ENCODE measurements at regions not wholly inside any gene's neighbourhood (a gene's known extent, or its start where the extent isn't known, plus 50 kb on each side); places are given as distances from the start of the nearest gene placed in this dataset.

DNA sequence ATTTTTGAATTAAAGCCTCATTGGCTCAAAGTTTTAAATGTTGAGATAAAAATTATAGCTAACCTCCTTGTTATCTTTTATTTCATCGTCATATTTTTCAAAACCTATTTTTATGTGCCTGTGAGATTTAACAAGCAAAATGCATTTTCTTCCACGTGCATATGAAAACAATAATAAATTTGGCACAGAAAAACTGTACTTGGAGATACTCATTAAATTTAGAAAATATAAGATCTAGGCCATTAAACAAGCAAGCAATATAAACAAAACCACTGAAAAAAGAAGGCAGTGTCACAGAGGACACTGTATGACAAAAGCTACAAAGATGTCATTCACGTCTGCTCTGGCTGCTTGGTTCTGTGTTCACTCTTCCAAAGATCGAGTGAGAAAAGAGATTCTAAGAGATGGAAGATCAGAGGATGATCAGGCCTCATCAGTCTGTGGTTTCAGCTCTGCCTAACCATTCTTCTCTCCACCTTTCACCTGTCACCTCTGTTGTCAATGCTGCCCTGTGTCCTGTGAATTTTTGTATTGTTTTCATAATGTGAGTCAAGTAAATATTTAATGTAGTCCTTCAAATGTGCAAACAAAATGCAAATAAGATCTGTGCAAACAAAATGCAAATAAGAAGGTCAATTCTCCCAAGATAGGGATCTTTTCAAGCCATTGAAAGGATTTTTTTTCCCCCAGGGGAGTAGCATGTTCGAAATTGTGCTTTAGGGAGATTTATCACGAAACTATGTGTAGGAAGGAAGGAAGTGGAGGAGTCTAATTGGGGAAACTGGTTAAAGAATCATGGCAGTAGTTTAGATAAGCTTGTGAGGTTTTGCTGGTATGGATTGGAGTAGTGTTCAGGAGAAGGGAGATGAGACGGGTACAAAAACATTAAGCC is 138.7 kb upstream of the RBMS1 start:
- Mint-ChIP-seq H3K9me3 (peaks cover 4% of the 10 kb centered on the region; the same call in 1 of the 3 replicates), H3K27ac (no peak overlapping the region), H3K4me3 (no peak overlapping the region), H3K27me3 (ENCODE audit: insufficient read depth, low read depth, poor library complexity) (no peaks in the 10 kb centered on the region), H3K4me1 (peaks cover 16% of the 10 kb centered on the region; the same call in 2 of the 3 replicates), H3K36me3 (ENCODE audit: low read depth) (no peaks in the 10 kb centered on the region; the same call in 2 of the 3 replicates)
- no peaks in the 10 kb centered on the region for H3F3A ChIP-seq (replicated peaks; ENCODE audit: low read depth)
- H3K9me2 ChIP-seq (ENCODE audit: insufficient read depth) = peaks cover 8% of the 10 kb centered on the region; the same call in 1 of the 2 replicates
- ATAC-seq (no peak), DNase-seq (ENCODE audit: low spot score) (no peak)
- TF ChIP-seq EZH2phosphoT487 (IDR thresholded peaks at IDR 0.05; ENCODE audit: unreplicated experiment) = no peak
- no peak for TF ChIP-seq STAT1 (IDR thresholded peaks at IDR 0.05; ENCODE audit: unreplicated experiment)
- no peak for TF ChIP-seq ETS1 (IDR thresholded peaks at IDR 0.05)
- no peak for TF ChIP-seq ZNF462 (CRISPR knock-in tag; IDR thresholded peaks at IDR 0.05)
- no peak for TF ChIP-seq ZNF331 (CRISPR knock-in tag; IDR thresholded peaks at IDR 0.05; ENCODE audit: low read depth)
- TF ChIP-seq CTCF (conservative IDR thresholded peaks at IDR 0.05; ENCODE audit: low read depth in 2 of 2) = no peak
- no peak for TF ChIP-seq ZNF114 (CRISPR knock-in tag; IDR thresholded peaks at IDR 0.05)
- no peak overlapping the region for H3K27ac ChIP-seq (ENCODE audit: low read depth)
- no peak overlapping the region for H3K4me2 ChIP-seq
- H3K4me1 ChIP-seq (ENCODE audit: insufficient read depth) = peaks cover 19% of the 10 kb centered on the region
- H3K27me3 ChIP-seq (ENCODE audit: insufficient read depth) = no peaks in the 10 kb centered on the region
- H3K79me2 ChIP-seq (replicated peaks; ENCODE audit: insufficient read depth) = no peaks in the 10 kb centered on the region
- 0 out of 2 replicates have a peak overlapping the region, but pooled peaks have one; percentile 10 for H2AFZ ChIP-seq
- H3K4me3 ChIP-seq = no peak overlapping the region
- H3K36me3 ChIP-seq (ENCODE audit: insufficient read depth) = peaks cover 3% of the 10 kb centered on the region; the same call in 1 of the 2 replicates
- no peaks in the 10 kb centered on the region for H4K20me1 ChIP-seq (replicated peaks; ENCODE audit: insufficient read depth)
